GM18505 (cell line): ENCODE measurements at regions not wholly inside any gene's neighbourhood (a gene's known extent, or its start where the extent isn't known, plus 50 kb on each side); places are given as distances from the start of the nearest gene placed in this dataset.

ENCODE experiments used
- ATAC-seq: cut with Tn5 transposase; IDR thresholded peaks from one replicate; pipeline ENCODE4 v1.9.1; 2021; ENCODE audit not compliant: unreplicated experiment
- POLR2A ChIP-seq: IDR thresholded peaks from 4 replicates; pipeline ENCODE4 v1.6.1; 2011; ENCODE audit warnings: borderline replicate concordance; ENCODE audit not compliant: insufficient read depth, insufficient read length; ENCODE audit errors: extremely low read depth

DNA sequence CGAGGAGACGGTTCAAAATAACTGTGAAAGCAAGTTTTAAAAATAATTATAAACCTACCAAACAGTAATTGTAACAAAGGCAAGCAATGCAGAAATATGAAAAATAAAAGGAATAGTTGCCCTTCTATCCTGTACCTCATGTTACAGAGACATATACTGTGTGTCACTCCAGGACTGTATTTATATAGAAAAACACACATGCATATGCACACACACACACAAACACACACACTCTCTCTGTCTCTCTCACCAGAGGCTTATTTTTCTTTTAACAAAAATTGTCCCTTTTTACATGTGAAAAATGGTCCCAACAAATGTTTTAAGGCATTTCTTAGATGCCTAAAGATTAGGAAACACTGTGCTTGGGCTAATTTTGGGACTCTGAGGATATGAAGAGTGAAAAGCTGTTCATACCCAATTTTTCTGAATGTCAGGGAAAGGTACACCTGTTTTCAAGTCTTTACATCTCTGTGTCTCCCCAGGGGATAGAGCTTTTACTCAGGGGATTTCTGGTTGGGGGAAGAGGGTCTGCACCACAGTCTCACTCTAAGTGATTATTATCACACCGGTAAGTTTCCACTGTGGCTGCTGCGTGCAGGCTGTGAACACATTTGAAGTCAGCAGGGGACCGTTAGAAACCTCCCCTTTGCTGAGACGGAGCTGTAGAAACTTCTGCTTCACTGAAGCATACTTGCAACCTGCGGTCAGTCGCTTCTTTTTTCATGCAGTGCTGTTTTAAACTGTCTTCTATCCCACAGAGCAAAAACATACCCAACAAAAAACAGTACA lies 51.4 kb upstream of the SPAG16 start:
- peak; percentile 65 for TF ChIP-seq POLR2A
- ATAC-seq, result peak; percentile 89

DNA sequence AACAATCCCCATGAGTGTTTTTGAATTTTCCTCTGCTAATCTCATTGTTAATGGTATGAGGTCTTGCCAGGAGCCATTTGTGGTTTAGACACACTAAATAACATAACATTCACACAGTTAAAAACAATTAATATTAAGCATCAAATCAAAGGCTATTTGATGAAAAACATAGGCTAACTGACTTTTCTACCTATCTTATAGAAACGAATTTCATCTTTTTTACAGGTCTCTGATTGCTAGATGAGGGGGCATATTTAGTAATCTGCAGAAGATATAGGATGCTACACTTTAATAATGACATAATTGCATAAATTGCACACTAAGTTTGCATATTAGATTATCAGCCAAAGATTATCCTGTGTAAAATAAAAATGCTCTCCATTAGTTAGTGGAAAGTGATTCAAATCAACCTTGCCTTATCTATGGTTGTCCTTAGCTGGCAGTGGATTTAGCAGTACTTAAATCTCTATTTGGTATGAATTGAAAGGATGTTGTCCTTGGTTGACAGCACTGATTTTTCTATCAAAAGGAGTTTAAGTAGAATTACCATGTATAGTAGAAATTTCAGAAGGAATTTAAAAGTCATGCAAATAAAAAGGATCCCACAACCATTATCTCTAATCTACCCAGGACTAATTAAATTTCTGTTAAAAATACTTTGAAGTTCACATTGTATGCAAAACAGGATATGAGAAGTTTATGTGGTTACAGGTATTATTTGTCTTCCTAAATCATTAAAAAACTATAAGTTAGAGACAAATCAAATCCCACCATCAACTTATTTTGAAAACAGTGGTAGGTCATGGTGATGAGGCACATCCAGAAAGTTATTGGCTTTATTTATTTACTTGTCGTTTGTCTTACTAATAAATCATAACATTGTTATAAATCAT lies 50.6 kb upstream of the SPAG16 start:
- peak; percentile 51 for TF ChIP-seq POLR2A
- ATAC-seq, result no peak
